Endodermal cell (in vitro differentiated cells): ENCODE measurements at regions not wholly inside any gene's neighbourhood (a gene's known extent, or its start where the extent isn't known, plus 50 kb on each side); places are given as distances from the start of the nearest gene placed in this dataset.

Experiments
- DNase-seq: peaks from one replicate; pipeline ENCODE4 v3.0.0-alpha.2; 2017
- H3K27ac ChIP-seq: 2 replicates; pipeline ENCODE4 v1.5.1; 2013; ENCODE audit warnings: mild to moderate bottlenecking, low read depth, low read length, moderate library complexity
- H3K27me3 ChIP-seq: 2 replicates; pipeline ENCODE4 v1.6.1; 2013; ENCODE audit warnings: mild to moderate bottlenecking, low read length, moderate library complexity; ENCODE audit not compliant: insufficient read depth, control insufficient read depth, poor library complexity, severe bottlenecking
- H3K36me3 ChIP-seq: 2 replicates; pipeline ENCODE4 v1.7.0; 2013; ENCODE audit warnings: mild to moderate bottlenecking, low read length, moderate library complexity; ENCODE audit not compliant: control insufficient read depth, insufficient read depth
- H3K4me1 ChIP-seq: one replicate; pipeline ENCODE4 v1.7.0; 2013; ENCODE audit warnings: low read length; ENCODE audit not compliant: control insufficient read depth, insufficient read depth
- H3K4me3 ChIP-seq: 2 replicates; pipeline ENCODE4 v1.5.1; 2013; ENCODE audit warnings: mild to moderate bottlenecking, low read length, moderate library complexity
- H3K9ac ChIP-seq: 2 replicates; pipeline ENCODE4 v1.6.1; 2013; ENCODE audit warnings: mild to moderate bottlenecking, low read length, moderate library complexity; ENCODE audit not compliant: poor library complexity, severe bottlenecking; ENCODE audit errors: extremely low read depth
- H3K9me3 ChIP-seq: 2 replicates; pipeline ENCODE4 v1.6.1; 2013; ENCODE audit warnings: mild to moderate bottlenecking, low read length, moderate library complexity; ENCODE audit not compliant: control insufficient read depth
- H3K27ac Mint-ChIP-seq: 2 replicates; pipeline ENCODE4 v1.8.0; 2020; ENCODE audit warnings: mixed read lengths
- H3K27me3 Mint-ChIP-seq: 2 replicates; pipeline ENCODE4 v1.8.0; 2021; ENCODE audit warnings: mild to moderate bottlenecking, mixed read lengths; ENCODE audit not compliant: insufficient read depth
- H3K36me3 Mint-ChIP-seq: 2 replicates; pipeline ENCODE4 v1.8.0; 2020; ENCODE audit warnings: low read depth, mixed read lengths
- H3K4me1 Mint-ChIP-seq: 2 replicates; pipeline ENCODE4 v1.8.0; 2020; ENCODE audit warnings: mixed read lengths
- H3K4me3 Mint-ChIP-seq: 2 replicates; pipeline ENCODE4 v1.8.0; 2020; ENCODE audit warnings: mild to moderate bottlenecking, moderate library complexity, mixed read lengths
- H3K9me3 Mint-ChIP-seq: 2 replicates; pipeline ENCODE4 v1.8.0; 2020; ENCODE audit warnings: mild to moderate bottlenecking, mixed read lengths
- WGBS, 2 experiments: methylation state at CpG; one replicate each; pipeline versions ENCODE4 v1.1.5 to v1.1.7; 2013; ENCODE audit warnings: missing lambda C conversion rate in 2 of 2, mixed read lengths in 1 of 2; ENCODE audit not compliant: insufficient coverage in 1 of 2, insufficient read length in 1 of 2; 5-methylcytosine and 5-hydroxymethylcytosine counted together
- TF ChIP-seq, protein P1 (sequence below): fragments of 200-600 bp; sonication (generic); conservative IDR thresholded peaks from 2 replicates; pipeline ENCODE4 v1.5.0; 2021; ENCODE audit warnings: antibody characterized with exemption, mild to moderate bottlenecking

DNA sequence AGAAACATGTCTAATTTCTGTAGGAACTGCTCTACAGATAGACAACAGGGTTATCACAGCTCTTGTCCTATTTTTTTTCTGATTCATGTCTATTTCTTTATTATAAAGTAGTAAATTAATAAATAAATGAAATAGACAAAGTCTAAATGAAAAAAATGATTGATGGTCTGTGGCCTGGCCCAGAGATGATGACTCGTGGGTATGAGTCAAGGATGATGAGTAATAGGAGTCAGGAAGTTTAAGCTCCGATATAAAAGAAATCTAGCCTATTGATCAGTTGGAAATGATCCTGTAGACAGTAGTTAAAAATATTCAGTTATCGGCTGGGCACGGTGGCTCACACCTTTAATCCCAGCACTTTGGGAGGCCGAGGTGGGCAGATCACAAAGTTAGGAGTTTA, 90.6 kb upstream of the RTL1 start:
- H3K4me1 ChIP-seq: no peaks in the 10 kb centered on the region

DNA sequence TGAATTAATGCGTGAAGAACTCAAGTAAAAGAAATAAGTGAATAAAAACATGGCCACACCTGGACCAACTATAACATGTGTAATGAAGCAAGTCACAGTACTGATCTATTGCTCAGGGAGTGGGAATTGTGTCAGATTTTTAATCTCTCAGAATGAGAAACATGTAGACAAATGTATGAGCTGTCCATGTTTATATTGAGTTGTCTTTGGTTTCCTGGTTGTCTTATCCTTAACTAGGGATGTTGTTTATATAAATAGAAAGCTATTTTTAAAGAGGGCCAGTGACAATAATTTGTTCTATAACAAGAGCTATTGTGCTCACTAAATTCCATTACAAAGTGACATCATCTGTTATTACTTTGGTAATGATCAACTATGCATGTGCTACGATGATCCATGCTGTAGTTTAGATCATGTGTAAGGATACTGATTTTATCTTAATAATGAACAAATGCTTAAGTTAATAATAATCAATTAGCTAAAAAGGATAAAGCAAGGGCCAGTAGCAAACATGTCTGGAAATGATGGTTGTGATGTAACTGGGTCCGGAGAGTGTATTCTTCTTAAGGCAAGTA, 91.3 kb upstream of the RTL1 start:
- Mint-ChIP-seq H3K27ac (no peak overlapping the region), H3K9me3 (peaks cover 3% of the 10 kb centered on the region), H3K27me3 (peaks cover 8% of the 10 kb centered on the region), H3K4me3 (no peak overlapping the region), H3K4me1 (no peaks in the 10 kb centered on the region), H3K36me3 (no peaks in the 10 kb centered on the region)
- 83 to 97% methylated on average over 2 to 3 of the region's 3 CpGs for WGBS, 2 experiments
- H3K27ac ChIP-seq: no peak overlapping the region
- H3K27me3 ChIP-seq: no peaks in the 10 kb centered on the region
- H3K4me1 ChIP-seq: no peaks in the 10 kb centered on the region
- H3K36me3 ChIP-seq: no peaks in the 10 kb centered on the region
- no peak overlapping the region for H3K9ac ChIP-seq
- DNase-seq: no peak
- no peaks in the 10 kb centered on the region for H3K9me3 ChIP-seq
- TF ChIP-seq, protein P1, sequence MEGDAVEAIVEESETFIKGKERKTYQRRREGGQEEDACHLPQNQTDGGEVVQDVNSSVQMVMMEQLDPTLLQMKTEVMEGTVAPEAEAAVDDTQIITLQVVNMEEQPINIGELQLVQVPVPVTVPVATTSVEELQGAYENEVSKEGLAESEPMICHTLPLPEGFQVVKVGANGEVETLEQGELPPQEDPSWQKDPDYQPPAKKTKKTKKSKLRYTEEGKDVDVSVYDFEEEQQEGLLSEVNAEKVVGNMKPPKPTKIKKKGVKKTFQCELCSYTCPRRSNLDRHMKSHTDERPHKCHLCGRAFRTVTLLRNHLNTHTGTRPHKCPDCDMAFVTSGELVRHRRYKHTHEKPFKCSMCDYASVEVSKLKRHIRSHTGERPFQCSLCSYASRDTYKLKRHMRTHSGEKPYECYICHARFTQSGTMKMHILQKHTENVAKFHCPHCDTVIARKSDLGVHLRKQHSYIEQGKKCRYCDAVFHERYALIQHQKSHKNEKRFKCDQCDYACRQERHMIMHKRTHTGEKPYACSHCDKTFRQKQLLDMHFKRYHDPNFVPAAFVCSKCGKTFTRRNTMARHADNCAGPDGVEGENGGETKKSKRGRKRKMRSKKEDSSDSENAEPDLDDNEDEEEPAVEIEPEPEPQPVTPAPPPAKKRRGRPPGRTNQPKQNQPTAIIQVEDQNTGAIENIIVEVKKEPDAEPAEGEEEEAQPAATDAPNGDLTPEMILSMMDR: no peak
- H3K4me3 ChIP-seq: no peak overlapping the region

More for the DNA sequence above, 90.6 kb upstream of the RTL1 start:
- Mint-ChIP-seq H3K9me3 (peaks cover 3% of the 10 kb centered on the region), H3K36me3 (no peaks in the 10 kb centered on the region), H3K4me1 (no peaks in the 10 kb centered on the region), H3K4me3 (no peak overlapping the region), H3K27ac (no peak overlapping the region), H3K27me3 (peaks cover 8% of the 10 kb centered on the region)
- no peak overlapping the region for H3K4me3 ChIP-seq
- 86 to 94% methylated on average over 5 of the region's 5 CpGs for WGBS, 2 experiments
- H3K9ac ChIP-seq: no peak overlapping the region
- TF ChIP-seq, protein P1: no peak
- H3K27me3 ChIP-seq: no peaks in the 10 kb centered on the region
- no peaks in the 10 kb centered on the region for H3K9me3 ChIP-seq
- no peak overlapping the region for H3K27ac ChIP-seq
- no peaks in the 10 kb centered on the region for H3K36me3 ChIP-seq
- no peak for DNase-seq

DNA sequence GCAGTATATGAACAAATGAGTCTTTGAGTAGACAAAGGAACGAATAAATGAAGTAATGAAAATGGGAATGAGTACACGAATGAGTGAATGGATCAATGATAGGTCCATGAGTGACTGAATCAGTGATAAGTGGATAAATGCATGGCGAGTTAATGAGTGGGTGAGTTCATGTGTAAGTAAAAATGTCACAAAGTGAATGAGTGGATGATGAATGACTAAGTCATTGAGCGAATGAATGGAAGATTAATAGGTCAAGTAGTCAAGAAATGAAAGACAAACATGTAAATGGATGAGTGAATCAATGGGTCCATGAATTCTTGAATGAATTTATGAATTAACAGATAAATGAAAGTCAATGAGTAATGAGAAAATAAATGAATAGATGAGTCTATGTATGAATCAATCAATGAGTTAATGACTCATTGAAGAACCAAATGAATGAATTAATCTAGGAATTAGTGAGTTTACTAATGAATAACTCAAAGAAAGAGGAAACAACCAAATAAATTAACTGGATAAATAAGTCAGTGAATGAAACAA, 97.3 kb upstream of the RTL1 start:
- Histone ChIP-seq H3K9ac (no peak overlapping the region), H3K4me1 (no peaks in the 10 kb centered on the region), H3K9me3 (no peaks in the 10 kb centered on the region), H3K36me3 (no peaks in the 10 kb centered on the region), H3K4me3 (no peak overlapping the region), H3K27me3 (no peaks in the 10 kb centered on the region), H3K27ac (no peak overlapping the region)
- Mint-ChIP-seq H3K27ac (no peak overlapping the region), H3K4me1 (no peaks in the 10 kb centered on the region), H3K9me3 (peaks cover 4% of the 10 kb centered on the region), H3K27me3 (peaks cover 13% of the 10 kb centered on the region), H3K36me3 (no peaks in the 10 kb centered on the region), H3K4me3 (no peak overlapping the region)
- TF ChIP-seq, protein P1: no peak
- WGBS, 2 experiments: 87% methylated on average over 4 of the region's 4 CpGs
- no peak for DNase-seq
